ENCODE measurements at regions not wholly inside any gene's neighbourhood (a gene's known extent, or its start where the extent isn't known, plus 50 kb on each side); places are given as distances from the start of the nearest gene placed in this dataset.

DNA sequence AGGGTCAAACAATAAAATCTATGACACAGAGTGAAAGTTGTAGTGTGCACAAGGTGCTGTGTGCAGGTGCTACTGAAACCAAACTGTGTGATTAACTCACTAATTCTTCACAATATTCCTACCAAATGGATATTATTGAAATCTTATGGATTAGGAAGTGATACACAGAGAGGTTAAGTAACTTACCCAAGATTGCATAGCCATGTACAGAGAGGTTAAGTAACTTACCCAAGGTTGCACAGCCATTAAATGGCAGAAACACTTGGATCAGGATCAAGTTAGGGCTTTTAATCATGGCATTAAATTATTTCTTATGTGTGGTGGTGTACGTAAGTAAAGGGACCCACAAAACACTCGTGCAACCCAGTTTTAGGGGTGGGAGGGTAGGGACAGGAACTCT, 771.4 kb downstream of the AACS start:
- in situ Hi-C loops (cut with MboI; ENCODE audit: low pct_unique_long_range_greater_than_20kb, low sequenced_read_pairs, unreplicated experiment): no loop called here
- DNase-seq (ENCODE audit: low spot score): no peak
- TF ChIP-seq, protein P1, sequence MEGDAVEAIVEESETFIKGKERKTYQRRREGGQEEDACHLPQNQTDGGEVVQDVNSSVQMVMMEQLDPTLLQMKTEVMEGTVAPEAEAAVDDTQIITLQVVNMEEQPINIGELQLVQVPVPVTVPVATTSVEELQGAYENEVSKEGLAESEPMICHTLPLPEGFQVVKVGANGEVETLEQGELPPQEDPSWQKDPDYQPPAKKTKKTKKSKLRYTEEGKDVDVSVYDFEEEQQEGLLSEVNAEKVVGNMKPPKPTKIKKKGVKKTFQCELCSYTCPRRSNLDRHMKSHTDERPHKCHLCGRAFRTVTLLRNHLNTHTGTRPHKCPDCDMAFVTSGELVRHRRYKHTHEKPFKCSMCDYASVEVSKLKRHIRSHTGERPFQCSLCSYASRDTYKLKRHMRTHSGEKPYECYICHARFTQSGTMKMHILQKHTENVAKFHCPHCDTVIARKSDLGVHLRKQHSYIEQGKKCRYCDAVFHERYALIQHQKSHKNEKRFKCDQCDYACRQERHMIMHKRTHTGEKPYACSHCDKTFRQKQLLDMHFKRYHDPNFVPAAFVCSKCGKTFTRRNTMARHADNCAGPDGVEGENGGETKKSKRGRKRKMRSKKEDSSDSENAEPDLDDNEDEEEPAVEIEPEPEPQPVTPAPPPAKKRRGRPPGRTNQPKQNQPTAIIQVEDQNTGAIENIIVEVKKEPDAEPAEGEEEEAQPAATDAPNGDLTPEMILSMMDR (IDR thresholded peaks at IDR 0.05; ENCODE audit: extremely low read depth, insufficient read depth, missing control alignments): no peak

DNA sequence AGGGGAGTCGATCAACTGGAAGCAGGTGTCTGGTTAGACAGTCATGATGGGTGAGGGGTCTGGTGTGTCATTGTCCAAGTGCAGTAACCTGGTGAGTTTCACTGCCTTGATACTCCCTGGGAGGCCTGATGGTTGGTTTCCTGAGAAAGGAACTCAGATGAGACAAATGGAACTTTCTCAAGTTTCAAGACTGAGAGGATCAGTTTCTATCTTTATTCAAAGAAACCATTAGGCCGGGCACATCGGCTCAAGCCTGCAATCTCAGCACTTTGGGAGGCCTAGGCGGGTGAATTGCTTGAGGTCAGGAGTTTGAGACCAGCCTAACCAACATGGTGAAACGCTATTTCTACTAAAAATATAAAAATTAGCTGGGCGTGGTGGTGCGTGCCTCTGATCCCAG, 776.1 kb downstream of the AACS start:
- no peak for DNase-seq (ENCODE audit: low spot score)
- TF ChIP-seq, protein P1 (IDR thresholded peaks at IDR 0.05; ENCODE audit: extremely low read depth, insufficient read depth, missing control alignments): no peak
- in situ Hi-C loops (cut with MboI; ENCODE audit: low pct_unique_long_range_greater_than_20kb, low sequenced_read_pairs, unreplicated experiment): no loop called here

DNA sequence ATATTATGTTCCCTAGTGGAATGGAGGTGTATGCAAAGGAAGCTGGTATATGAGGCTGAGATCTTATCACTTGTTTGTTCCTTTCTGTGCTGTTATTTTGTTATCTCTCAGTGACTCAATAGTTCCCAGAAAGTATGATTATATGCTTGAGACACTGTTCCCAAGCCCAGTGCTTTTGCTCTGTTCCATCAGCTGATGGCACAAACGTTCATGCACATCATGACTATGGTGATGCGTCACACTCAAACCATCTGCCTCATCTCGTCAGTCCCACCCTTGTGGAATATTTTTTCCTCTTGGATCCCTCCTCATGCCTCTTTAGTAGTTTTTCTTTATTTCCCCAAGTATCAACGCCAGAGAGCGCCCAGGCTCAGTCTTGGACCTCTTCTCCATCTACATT, 786.9 kb downstream of the AACS start:
- in situ Hi-C loops (cut with MboI; ENCODE audit: low pct_unique_long_range_greater_than_20kb, low sequenced_read_pairs, unreplicated experiment): no loop called here
- TF ChIP-seq, protein P1 (IDR thresholded peaks at IDR 0.05; ENCODE audit: extremely low read depth, insufficient read depth, missing control alignments): no peak
- DNase-seq (ENCODE audit: low spot score): no peak

DNA sequence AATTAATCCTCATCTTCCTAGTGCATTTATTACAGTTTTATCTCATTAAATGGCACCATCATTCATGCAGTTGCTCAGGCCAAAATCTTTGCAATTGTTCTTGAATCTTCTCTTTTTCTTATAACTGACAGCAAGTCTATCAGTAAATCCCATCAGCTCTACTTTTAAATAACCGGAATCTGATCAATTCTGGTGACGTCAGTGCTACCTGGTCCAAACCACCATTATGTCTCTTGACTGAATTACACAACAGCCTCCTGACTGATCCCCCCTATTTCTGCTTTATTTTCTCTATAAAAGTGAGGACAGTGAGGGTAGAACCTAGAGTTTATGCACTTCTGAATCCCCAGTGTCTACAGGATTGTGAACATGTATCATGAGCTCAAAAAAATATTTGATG, 787.4 kb downstream of the AACS start:
- TF ChIP-seq, protein P1 (IDR thresholded peaks at IDR 0.05; ENCODE audit: extremely low read depth, insufficient read depth, missing control alignments): no peak
- in situ Hi-C loops (cut with MboI; ENCODE audit: low pct_unique_long_range_greater_than_20kb, low sequenced_read_pairs, unreplicated experiment): no loop called here
- no peak for DNase-seq (ENCODE audit: low spot score)

DNA sequence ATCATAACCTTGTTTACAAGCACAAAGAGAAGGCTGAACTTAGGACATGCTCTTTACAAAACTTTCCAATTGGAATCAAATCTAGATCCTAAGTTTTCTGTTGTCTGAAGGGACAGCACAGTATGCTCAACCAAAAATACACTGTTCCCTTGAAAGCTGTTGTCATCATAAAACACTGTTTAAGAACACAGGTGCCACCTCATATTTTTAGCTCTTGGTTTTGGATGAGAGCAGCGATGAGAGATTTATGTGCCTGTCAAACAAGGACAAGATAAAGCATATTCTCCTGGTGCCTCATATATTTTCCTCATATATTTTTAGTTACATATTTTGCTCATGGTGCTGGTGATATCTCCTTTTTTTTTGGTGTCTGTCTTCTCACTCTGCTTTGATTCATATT, 788.4 kb downstream of the AACS start:
- TF ChIP-seq, protein P1 (IDR thresholded peaks at IDR 0.05; ENCODE audit: extremely low read depth, insufficient read depth, missing control alignments): no peak
- in situ Hi-C loops (cut with MboI; ENCODE audit: low pct_unique_long_range_greater_than_20kb, low sequenced_read_pairs, unreplicated experiment): no loop called here
- DNase-seq (ENCODE audit: low spot score): no peak

DNA sequence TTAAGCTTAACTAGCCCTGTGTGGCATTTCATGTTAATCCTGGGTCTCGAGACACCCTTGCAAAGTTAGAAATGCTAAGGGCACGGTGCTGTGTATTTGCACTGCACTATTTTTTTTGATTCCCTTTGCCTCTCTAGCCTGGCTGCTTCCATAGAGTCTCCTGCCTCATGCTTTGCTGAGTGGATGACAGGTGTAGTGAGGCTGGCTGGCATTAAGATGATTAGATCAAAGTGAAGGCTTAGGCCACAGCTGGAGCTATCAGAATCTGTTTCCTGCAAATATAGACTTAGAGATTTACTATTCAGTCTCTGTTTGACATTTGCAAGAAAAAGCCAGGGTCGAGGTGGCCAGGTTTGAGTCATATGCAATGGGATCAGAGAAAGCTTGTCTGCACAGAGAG, 791.1 kb downstream of the AACS start:
- in situ Hi-C loops (cut with MboI; ENCODE audit: low pct_unique_long_range_greater_than_20kb, low sequenced_read_pairs, unreplicated experiment): no loop called here
- TF ChIP-seq, protein P1 (IDR thresholded peaks at IDR 0.05; ENCODE audit: extremely low read depth, insufficient read depth, missing control alignments): no peak
- no peak for DNase-seq (ENCODE audit: low spot score)

DNA sequence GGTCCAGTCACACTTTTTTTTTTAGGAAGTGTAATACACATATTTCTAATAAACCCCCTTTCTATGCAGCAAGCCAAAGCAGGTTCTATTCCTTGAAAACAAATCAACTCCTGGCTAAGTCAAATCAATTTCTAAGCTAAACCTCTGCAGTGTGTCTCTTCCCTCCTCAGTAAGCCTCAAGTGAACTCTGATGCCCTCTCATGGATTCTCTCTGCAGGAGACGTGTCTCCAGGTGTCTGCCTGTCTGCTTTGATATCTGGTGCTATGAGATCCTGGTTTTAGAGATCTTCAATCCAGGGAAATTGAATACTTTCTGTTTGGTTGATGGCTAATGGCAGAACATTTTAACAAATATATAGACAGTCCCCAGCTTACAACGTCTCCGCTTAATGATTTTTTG, 791.7 kb downstream of the AACS start:
- TF ChIP-seq, protein P1 (IDR thresholded peaks at IDR 0.05; ENCODE audit: extremely low read depth, insufficient read depth, missing control alignments): no peak
- DNase-seq (ENCODE audit: low spot score): no peak
- in situ Hi-C loops (cut with MboI; ENCODE audit: low pct_unique_long_range_greater_than_20kb, low sequenced_read_pairs, unreplicated experiment): no loop called here

Measured in GM13977 (cell line).